ENCODE measurements at regions not wholly inside any gene's neighbourhood (a gene's known extent, or its start where the extent isn't known, plus 50 kb on each side); places are given as distances from the start of the nearest gene placed in this dataset.
A peak's percentile ranks its signal among the peaks of the same experiment; 100 is the strongest.

GRCh38 chr1:83762039-83762365 is 236.9 kb downstream of the TTLL7 start:
- DNase-seq, result no peak
- H3K9me3 ChIP-seq, result no peaks in the 10 kb centered on the region
- peaks cover 0 to 3% (median 0%) of the 10 kb centered on the region in 4 donors for H3K27me3 ChIP-seq
- no peak overlapping the region for H3K27ac ChIP-seq
- 69 to 71% methylated on average over 3 of the region's 3 CpGs for WGBS, 2 donors
- no peak for TF ChIP-seq CTCF (IDR thresholded peaks at IDR 0.05)
- TF ChIP-seq POLR2A (IDR thresholded peaks at IDR 0.05), result no peak
- H3K4me1 ChIP-seq, result no peaks in the 10 kb centered on the region
- no peaks in the 10 kb centered on the region for H3K36me3 ChIP-seq
- intact Hi-C loops (cut with DNase I), result no loop called here
- peak overlapping the region in 1 of 4 donors; percentile 31 for H3K4me3 ChIP-seq

- DNase-seq, result no peak
- intact Hi-C loops (cut with DNase I), result no loop called here
- 58 to 75% methylated on average over 7 to 8 of the region's 8 CpGs for WGBS, 2 donors
- H3K4me1 ChIP-seq, result no peaks in the 10 kb centered on the region
- H3K36me3 ChIP-seq, result no peaks in the 10 kb centered on the region
- no peaks in the 10 kb centered on the region for H3K9me3 ChIP-seq
- H3K27ac ChIP-seq, result no peak overlapping the region
- peaks cover 0 to 3% (median 0%) of the 10 kb centered on the region in 4 donors for H3K27me3 ChIP-seq
- TF ChIP-seq POLR2A (IDR thresholded peaks at IDR 0.05) (no peak), CTCF (IDR thresholded peaks at IDR 0.05) (no peak)
- peak overlapping the region in 1 of 4 donors; percentile 31 for H3K4me3 ChIP-seq
Observed at GRCh38 chr1:83761167-83762038, 237.5 kb downstream of the TTLL7 start.

- intact Hi-C loops (cut with DNase I), result no loop called here
- DNase-seq, result no peak
- Histone ChIP-seq H3K27ac (no peak overlapping the region), H3K4me1 (no peaks in the 10 kb centered on the region), H3K36me3 (no peaks in the 10 kb centered on the region), H3K9me3 (no peaks in the 10 kb centered on the region), H3K4me3 (no peak overlapping the region), H3K27me3 (peaks cover 0 to 3% (median 0%) of the 10 kb centered on the region in 4 donors)
- WGBS, 2 donors, result 72 to 79% methylated on average over 6 of the region's 6 CpGs
- TF ChIP-seq CTCF (IDR thresholded peaks at IDR 0.05), result no peak
- no peak for TF ChIP-seq POLR2A (IDR thresholded peaks at IDR 0.05)
Observed at GRCh38 chr1:83760226-83761021, 238.5 kb downstream of the TTLL7 start.

GRCh38 chr1:83756984-83757717 is 241.8 kb downstream of the TTLL7 start:
- Histone ChIP-seq H3K27me3 (peaks cover 0 to 3% (median 0%) of the 10 kb centered on the region in 4 donors), H3K36me3 (no peaks in the 10 kb centered on the region), H3K27ac (no peak overlapping the region), H3K4me1 (no peaks in the 10 kb centered on the region), H3K9me3 (no peaks in the 10 kb centered on the region), H3K4me3 (no peak overlapping the region)
- WGBS, 2 donors, result 91 to 95% methylated on average over 8 of the region's 8 CpGs
- intact Hi-C loops (cut with DNase I), result no loop called here
- TF ChIP-seq POLR2A (IDR thresholded peaks at IDR 0.05), result no peak
- no peak for TF ChIP-seq CTCF (IDR thresholded peaks at IDR 0.05)
- no peak for DNase-seq
